GM21825 (cell line): ENCODE measurements at regions not wholly inside any gene's neighbourhood (a gene's known extent, or its start where the extent isn't known, plus 50 kb on each side); places are given as distances from the start of the nearest gene placed in this dataset.

Source experiments
- ATAC-seq: cut with Tn5 transposase; IDR thresholded peaks from one replicate; pipeline ENCODE4 v1.9.1; 2021; ENCODE audit warnings: mild to moderate bottlenecking, moderate library complexity; ENCODE audit not compliant: unreplicated experiment

DNA sequence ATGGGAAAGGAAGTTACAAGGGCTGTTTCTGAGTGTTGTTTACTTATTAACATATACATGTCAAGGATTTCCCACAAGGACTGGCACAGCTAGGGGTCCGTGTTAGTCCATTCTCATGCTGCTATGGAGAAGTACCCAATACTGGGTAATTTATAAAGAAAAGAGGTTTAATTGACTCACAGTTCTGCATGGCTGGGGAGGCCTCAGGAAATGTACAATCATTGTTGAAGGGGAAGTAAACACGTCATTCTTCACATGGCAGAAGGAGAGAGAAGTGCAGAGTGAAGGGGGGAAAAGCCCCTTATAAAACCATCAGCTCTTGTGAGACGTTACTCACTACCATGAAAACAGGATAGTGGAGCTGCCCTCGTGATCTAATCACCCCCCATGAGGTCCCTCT lies 128.9 kb upstream of the CELF4 start:
- no peak for ATAC-seq

GRCh38 chr18:37691162-37691561 lies 125.6 kb upstream of the CELF4 start:
- no peak for ATAC-seq

DNA sequence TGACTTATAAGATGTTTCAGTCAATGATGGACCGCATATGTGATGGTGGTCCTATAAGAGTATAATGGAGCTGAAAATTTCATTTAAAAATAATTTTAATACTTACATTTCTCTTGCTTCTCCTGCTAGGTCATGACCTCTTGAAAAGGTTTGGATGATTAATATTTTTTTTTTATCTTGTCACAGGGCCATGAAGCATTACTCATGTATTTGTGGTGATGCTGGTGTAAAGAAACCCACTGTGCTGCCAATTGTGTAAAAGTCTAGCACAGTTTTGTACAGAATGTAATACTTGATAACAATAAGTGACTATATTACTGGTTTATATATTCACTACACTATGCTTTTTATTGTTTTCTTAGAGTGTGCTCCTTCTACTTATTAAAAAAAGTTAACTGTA lies 124.2 kb upstream of the CELF4 start:
- no peak for ATAC-seq

DNA sequence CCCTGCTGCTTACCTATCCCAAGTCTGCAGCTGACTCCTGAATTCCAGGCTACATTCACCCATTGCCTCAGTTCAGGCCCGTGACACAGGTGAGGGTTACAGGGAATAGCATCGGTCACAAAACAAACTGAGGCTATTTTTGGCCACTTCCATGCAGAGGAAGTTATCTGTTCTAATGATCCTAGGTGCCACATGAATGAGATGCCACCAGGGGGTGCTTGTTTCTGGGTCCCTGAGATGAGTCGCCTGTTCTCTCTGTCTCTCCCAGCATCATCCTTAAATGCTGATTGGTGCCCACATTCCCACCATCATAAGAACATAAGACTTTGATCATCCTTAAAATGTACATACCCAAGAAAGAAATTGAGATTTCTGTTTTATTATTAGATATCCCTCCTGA lies 119.0 kb upstream of the CELF4 start:
- no peak for ATAC-seq

GRCh38 chr18:37684183-37684582 lies 118.6 kb upstream of the CELF4 start:
- no peak for ATAC-seq

DNA sequence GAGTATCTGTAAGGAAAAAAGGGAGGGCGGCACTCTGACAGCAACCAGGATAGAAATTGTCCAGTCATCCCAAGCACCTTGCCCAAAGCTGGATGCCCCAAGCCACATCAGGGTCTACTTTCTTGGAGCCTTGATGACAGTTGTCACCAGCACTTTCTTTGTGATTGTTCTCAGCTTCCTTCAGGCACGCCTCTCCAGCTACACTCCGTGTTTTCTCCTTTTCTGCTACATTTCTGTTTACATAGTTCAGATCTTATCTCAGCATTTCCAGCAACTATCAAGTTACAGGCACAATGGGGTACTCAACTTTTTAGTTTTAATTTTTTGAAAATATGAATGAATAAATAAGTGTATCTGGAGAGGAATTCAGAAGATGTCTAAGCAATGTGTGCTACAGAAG lies 115.3 kb upstream of the CELF4 start:
- no peak for ATAC-seq

DNA sequence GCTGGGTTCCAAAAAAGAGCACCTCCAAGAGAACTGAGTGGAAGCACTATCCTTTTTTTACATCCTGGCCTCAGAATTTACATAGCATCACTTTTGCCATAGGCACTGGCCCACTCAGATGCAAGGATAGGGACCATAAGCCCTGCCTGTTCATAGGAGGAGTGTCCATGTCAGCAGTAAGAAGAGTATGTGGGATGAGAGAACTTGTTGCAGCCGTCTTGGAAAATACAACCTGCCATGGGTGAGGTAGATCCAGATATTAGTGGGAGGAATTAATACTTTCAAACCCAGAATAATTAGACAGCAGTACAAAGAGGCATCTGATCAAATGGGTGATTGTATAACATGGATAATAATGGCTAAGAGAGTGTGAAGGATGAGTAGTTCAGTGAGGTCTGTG lies 110.7 kb upstream of the CELF4 start:
- no peak for ATAC-seq

DNA sequence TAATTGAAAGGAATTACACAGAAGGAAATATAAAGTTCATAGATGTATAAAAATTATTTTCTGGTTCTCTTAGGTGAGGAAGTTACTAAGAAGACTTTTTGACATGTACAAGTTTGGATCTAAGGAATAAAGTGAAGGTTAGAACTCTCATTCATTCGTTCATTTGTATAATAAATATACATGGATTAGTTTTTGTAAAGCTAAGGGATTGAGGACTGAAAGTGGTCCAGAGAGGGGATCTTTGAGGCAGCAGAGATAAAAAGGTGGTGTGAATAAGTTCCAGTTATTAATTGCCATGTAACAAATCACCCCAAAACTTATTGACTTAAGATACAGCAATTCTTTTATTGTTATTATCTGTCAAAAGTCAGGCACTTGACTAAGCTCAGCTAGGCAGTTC lies 110.1 kb upstream of the CELF4 start:
- ATAC-seq: no peak

DNA sequence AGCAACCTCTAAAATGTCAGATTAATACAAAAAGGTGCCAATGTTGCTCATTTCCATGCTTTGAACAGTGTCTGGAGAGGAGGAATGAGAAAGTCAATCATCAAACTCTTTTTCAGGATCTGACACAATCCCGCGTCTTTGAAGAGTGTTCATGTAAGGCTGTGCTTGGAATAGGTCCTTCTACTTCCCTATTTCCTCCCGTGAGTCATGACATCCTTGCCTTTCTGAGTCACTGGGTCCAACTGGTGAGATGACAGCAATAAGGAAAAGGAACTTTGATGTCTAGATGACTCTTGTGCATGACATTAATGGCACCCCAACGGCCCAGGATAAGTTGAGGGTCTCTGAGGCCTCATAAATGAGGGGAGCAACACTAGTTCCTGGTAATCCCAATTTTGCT lies 109.0 kb upstream of the CELF4 start:
- no peak for ATAC-seq

DNA sequence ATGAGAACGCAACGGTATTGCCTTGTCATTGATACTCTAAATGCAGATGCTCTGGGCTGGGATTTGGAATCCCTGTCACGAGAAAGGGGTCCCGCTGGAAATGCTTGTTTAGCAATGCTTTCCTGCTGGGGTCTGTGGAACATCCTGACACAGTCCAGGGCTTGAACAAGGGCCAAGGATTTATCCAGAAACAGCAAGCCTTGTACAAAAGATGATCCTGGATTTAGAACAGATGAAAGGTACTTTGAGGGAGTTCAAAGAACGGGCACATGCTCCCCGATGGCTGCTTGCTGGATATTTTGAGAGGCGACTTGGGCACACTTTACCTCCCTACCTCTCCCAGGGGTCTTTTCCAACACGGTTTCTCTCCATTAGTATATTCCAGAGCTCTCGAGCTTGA lies 108.1 kb upstream of the CELF4 start:
- ATAC-seq: no peak

GRCh38 chr18:37672932-37673595 lies 107.5 kb upstream of the CELF4 start:
- ATAC-seq: no peak

DNA sequence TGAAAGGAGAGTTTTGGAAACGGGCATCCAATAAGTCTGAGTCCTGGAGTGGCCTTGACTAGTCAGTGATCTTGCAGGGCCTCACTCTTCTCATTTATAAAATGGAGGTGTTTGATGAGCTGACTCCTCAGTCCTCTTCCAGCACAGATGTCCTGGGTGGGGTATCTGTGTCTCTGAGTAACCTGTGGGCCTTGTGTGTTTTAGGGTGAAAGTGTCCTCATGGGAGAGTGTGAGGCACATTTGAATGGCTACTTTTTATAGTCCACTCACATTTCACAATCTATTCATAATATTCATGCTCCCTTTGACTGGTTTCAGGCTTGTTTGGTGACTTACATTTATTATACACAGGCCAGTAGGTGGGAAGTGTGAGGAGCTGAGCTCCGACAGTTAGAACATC lies 106.4 kb upstream of the CELF4 start:
- ATAC-seq: no peak

DNA sequence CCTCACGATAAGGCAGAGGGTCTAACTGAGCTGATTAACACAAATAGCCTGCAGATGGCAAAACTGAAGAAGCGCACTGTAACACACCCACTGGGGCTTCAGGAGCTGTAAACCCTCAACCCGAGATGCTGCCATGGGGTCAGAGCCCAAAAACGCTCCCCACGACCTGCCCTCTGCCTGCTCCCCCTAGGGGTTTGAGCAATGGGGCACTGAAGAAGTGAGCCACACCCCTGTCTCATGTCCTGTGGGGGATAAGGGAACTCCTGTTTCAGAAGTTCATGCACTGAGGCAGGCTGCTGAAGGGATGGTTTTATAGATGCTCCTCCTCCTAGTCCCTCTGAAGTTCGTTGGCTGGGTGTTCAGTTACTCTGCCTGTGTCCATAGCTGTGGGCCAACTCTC lies 105.9 kb upstream of the CELF4 start:
- ATAC-seq: no peak

DNA sequence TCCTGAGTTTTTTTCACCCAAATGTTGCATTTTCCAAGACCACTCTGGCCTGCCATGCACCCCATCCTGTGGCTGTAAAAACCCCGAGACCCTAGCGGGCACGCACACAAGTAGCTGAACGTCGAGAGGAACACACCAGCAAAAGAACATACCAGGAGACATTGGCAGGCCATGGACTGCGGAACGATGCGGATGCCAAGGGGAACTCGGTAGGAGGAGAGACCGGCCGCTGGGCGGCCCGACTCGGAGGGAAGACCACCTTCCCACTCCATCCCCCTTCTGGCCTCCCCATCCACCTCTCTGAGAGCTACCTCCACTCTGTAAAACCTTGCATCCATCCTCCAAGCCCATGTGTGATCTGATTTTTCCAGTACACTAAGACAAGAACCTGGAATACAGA lies 105.5 kb upstream of the CELF4 start:
- ATAC-seq: no peak

GRCh38 chr18:37669991-37670534 lies 104.5 kb upstream of the CELF4 start:
- ATAC-seq: no peak

DNA sequence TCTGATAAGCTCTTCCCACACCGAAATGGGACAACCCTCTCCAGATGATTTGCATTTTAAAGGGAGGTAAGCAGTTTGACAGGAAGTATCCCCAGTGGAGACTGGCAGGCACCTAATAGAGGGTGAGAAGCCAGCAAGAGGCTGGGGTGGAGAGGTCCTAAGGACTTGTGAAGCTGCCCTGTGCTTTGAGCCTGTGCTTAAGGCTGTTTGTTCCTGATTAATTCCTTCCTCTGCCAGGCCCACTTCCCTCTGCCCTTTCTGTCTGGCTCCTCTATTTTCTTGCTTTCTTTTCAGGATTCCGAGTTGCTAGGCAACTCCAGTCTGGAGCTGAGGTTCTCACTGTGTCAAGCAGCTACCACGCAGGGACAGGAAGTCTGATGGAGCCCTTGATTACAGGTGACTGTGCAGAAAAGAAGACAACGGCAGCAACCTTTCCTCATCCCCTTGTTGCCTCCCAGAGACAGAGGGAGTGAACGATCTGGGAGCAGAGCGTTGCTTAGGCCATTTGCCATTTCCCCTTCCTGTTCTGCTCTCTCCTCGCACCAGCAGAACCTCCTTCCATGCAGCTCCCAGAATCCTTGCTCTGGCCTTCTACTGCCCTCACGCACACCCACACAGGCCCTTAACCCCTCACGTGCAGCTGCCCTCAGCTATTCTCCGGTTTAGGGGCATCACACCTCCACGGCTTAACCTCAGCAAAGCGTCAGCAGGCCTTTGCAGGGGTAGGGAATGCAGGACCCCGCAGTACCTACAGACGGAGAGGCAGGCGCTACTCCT lies 103.6 kb upstream of the CELF4 start:
- no peak for ATAC-seq

GRCh38 chr18:37667836-37668235 lies 102.2 kb upstream of the CELF4 start:
- ATAC-seq: no peak

- ATAC-seq: no peak
Measured at GRCh38 chr18:37666991-37667390, 101.4 kb upstream of the CELF4 start.

DNA sequence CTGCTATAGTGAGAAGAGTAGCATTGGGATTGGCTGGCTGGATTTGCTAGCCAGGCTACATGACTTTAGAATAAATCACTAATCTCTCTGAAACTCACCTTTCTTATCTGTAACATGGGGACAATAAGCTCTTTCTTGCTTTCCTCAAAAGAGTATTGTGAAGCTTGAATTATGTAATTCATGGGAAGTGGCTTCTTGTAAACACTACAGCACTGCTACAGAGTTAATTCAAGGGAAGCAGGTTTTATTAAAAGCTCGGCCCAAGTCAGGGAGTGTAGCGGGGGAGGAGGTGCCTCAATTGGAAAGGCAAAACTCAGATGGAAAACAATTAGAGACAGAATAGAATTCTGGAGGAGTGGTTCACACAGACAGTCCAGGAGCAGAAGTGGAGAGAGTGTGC lies 100.9 kb upstream of the CELF4 start:
- no peak for ATAC-seq

GRCh38 chr18:37665346-37665745 lies 99.7 kb upstream of the CELF4 start:
- no peak for ATAC-seq

GRCh38 chr18:37663446-37663845 lies 97.8 kb upstream of the CELF4 start:
- ATAC-seq: no peak

DNA sequence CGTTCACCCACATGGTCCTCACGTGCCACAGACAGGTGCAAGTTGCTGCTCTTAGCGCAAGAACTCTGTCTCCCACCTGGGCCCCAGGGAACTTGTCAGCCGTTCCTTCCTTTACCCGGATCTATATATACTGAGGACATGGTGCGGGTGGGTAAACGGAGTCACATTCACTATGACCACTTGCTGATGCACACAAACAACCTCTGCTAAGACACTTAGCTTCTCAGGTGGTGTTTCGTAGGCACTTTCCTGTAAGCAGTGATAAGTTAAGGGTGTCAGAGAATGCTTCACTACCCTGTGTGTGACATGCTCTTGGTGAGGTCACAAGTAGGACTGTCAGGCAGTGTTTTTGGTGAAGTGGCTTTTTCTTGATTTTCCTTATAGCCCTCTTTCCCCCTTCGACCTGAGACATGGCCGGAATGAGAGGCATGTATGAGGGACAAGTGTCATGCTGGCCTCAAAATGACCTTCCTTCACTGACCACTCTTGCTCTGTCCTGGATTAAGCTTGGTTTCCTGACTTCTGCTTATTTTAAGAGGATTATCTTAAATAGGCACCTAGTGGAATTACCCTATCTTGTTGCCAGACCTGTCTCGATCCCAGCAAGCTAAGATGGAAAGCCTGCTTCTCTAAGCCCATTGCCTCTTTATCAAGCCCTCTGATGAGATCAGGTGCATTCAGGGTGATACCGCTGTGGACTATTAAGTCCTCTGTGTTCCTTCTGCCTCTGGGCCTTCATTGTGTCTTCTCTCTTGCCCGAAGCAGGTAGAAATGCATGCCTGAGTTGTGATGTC lies 97.1 kb upstream of the CELF4 start:
- no peak for ATAC-seq
